ENCODE measurements at regions not wholly inside any gene's neighbourhood (a gene's known extent, or its start where the extent isn't known, plus 50 kb on each side); places are given as distances from the start of the nearest gene placed in this dataset.

- TF ChIP-seq CTCF (IDR thresholded peaks at IDR 0.05) (no peak), POLR2A (IDR thresholded peaks at IDR 0.05) (no peak)
- intact Hi-C loops (cut with DNase I; ENCODE audit: low total_unique reads), result no loop called here
- 84 to 91% methylated on average over 2 of the region's 2 CpGs for WGBS, 2 donors
- no peaks in the 10 kb centered on the region for H3K36me3 ChIP-seq (ENCODE audit: low read depth, missing control alignments)
- DNase-seq, result no peak
- H3K9me3 ChIP-seq, result no peaks in the 10 kb centered on the region
- no peak overlapping the region for H3K27ac ChIP-seq
- no peak overlapping the region for H3K4me3 ChIP-seq
- no peaks in the 10 kb centered on the region for H3K4me1 ChIP-seq
- no peaks in the 10 kb centered on the region for H3K27me3 ChIP-seq
Measured at GRCh38 chr13:34695063-34695462, 247.0 kb upstream of the NBEA start.

- TF ChIP-seq POLR2A (IDR thresholded peaks at IDR 0.05) (no peak), CTCF (IDR thresholded peaks at IDR 0.05) (no peak)
- 63 to 72% methylated on average over 5 of the region's 5 CpGs for WGBS, 2 donors
- no peaks in the 10 kb centered on the region for H3K36me3 ChIP-seq (ENCODE audit: low read depth, missing control alignments)
- H3K27me3 ChIP-seq, result no peaks in the 10 kb centered on the region
- H3K4me3 ChIP-seq, result no peak overlapping the region
- intact Hi-C loops (cut with DNase I; ENCODE audit: low total_unique reads), result no loop called here
- DNase-seq, result no peak
- H3K4me1 ChIP-seq, result no peaks in the 10 kb centered on the region
- H3K27ac ChIP-seq, result no peak overlapping the region
- H3K9me3 ChIP-seq, result no peaks in the 10 kb centered on the region
Measured at GRCh38 chr13:34696296-34696695, 245.8 kb upstream of the NBEA start.

DNA sequence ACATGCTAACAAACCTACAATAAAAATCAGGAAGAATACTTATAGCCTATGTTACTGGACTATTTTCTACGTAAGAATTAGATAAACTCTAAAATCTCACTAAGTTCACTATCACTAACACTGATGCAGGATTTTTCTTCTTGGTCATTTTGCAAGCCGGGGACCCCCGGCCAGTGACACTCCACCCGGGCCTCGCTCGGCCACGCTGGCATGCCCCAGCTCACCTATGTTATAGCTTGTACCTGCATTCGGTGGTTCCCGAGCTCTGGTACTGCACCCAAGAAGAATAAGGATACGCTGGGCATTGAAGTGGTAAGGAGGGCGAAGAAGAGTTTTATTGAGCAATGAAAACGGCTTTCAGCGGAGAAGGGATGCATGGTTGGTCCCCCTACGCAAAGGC lies 245.3 kb upstream of the NBEA start:
- Histone ChIP-seq H3K9me3 (no peaks in the 10 kb centered on the region), H3K27ac (no peak overlapping the region), H3K4me3 (peak overlapping the region in 1 of 2 donors; percentile 1), H3K4me1 (no peaks in the 10 kb centered on the region), H3K27me3 (no peaks in the 10 kb centered on the region), H3K36me3 (ENCODE audit: low read depth, missing control alignments) (no peaks in the 10 kb centered on the region)
- no peak for DNase-seq
- intact Hi-C loops (cut with DNase I; ENCODE audit: low total_unique reads), result no loop called here
- 63 to 83% methylated on average over 14 of the region's 14 CpGs for WGBS, 2 donors
- TF ChIP-seq CTCF (IDR thresholded peaks at IDR 0.05) (no peak), POLR2A (IDR thresholded peaks at IDR 0.05) (no peak)

DNA sequence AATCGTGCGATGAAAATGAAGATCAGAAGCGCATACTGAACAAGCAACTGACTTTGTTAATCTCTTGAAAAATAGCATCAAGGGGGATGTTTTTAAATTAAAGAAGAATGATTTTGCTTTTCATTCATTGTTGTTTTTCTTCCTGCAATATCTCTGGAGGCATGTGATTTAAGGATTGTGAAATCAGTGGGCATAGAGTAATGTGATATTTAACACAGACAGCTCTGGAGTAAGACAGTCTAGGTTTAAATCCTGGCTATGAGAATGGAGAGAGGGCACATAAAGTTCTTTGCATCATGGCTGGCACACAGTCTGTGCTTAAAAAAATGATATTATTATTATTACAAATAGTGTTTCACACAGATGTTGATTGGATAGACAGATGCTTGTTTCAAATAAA lies 243.1 kb upstream of the NBEA start:
- DNase-seq, result no peak
- no peaks in the 10 kb centered on the region for H3K27me3 ChIP-seq
- no peaks in the 10 kb centered on the region for H3K36me3 ChIP-seq (ENCODE audit: low read depth, missing control alignments)
- H3K27ac ChIP-seq, result no peak overlapping the region
- no peaks in the 10 kb centered on the region for H3K9me3 ChIP-seq
- WGBS, 2 donors, result 83 to 90% methylated on average over 3 of the region's 3 CpGs
- intact Hi-C loops (cut with DNase I; ENCODE audit: low total_unique reads), result no loop called here
- TF ChIP-seq POLR2A (IDR thresholded peaks at IDR 0.05) (no peak), CTCF (IDR thresholded peaks at IDR 0.05) (no peak)
- H3K4me3 ChIP-seq, result no peak overlapping the region
- no peaks in the 10 kb centered on the region for H3K4me1 ChIP-seq

- H3K36me3 ChIP-seq (ENCODE audit: low read depth, missing control alignments), result no peaks in the 10 kb centered on the region
- TF ChIP-seq POLR2A (IDR thresholded peaks at IDR 0.05) (no peak), CTCF (IDR thresholded peaks at IDR 0.05) (no peak)
- 93 to 95% methylated on average over 5 of the region's 5 CpGs for WGBS, 2 donors
- no peak for DNase-seq
- intact Hi-C loops (cut with DNase I; ENCODE audit: low total_unique reads), result no loop called here
- no peak overlapping the region for H3K27ac ChIP-seq
- H3K4me1 ChIP-seq, result no peaks in the 10 kb centered on the region
- H3K27me3 ChIP-seq, result no peaks in the 10 kb centered on the region
- H3K9me3 ChIP-seq, result no peaks in the 10 kb centered on the region
- no peak overlapping the region for H3K4me3 ChIP-seq
Measured at GRCh38 chr13:34700155-34700554, 241.9 kb upstream of the NBEA start.

Measured in testis (tissue), 2 donors.